Amygdala (tissue), 56 donors: ENCODE measurements at regions not wholly inside any gene's neighbourhood (a gene's known extent, or its start where the extent isn't known, plus 50 kb on each side); places are given as distances from the start of the nearest gene placed in this dataset.
"Not testable (repeated sequence)": the region's sequence is repeated elsewhere in the genome, so short reads cannot be mapped to it uniquely, and the experiment has no call there.

Experiments used
- DNase-seq, 56 donors: peaks; one replicate each; lab custom pipeline; 2025; lab: John Stamatoyannopoulos, UW

- no peak for DNase-seq
These were observed 197.1 kb upstream of the HCN1 start for GRCh38 chr5:45893309-45893708.

- DNase-seq, result not testable (repeated sequence)
These were observed 194.4 kb upstream of the HCN1 start for GRCh38 chr5:45890441-45891080.

- DNase-seq, result no peak
These were observed 166.6 kb upstream of the HCN1 start for GRCh38 chr5:45862763-45863162.

GRCh38 chr5:45847877-45848276 lies 151.7 kb upstream of the HCN1 start:
- no peak for DNase-seq

GRCh38 chr5:45826055-45826454 lies 129.9 kb upstream of the HCN1 start:
- no peak for DNase-seq

- no peak for DNase-seq
These were observed 104.2 kb upstream of the HCN1 start for GRCh38 chr5:45800331-45800730.

GRCh38 chr5:45799388-45799787 lies 103.2 kb upstream of the HCN1 start:
- DNase-seq, result no peak

- DNase-seq, result no peak
These were observed 100.9 kb upstream of the HCN1 start for GRCh38 chr5:45796959-45797553.

GRCh38 chr5:45795458-45795857 lies 99.3 kb upstream of the HCN1 start:
- no peak for DNase-seq

- DNase-seq, result no peak
These were observed 97.7 kb upstream of the HCN1 start for GRCh38 chr5:45793638-45794532.

- DNase-seq, result peak in 1 of 56 donors; percentile 12
These were observed 83.9 kb upstream of the HCN1 start for GRCh38 chr5:45779874-45780671.

- DNase-seq, result no peak
These were observed 78.3 kb upstream of the HCN1 start for GRCh38 chr5:45774528-45774927.

- DNase-seq, result no peak
These were observed 76.2 kb upstream of the HCN1 start for GRCh38 chr5:45772402-45772801.

- DNase-seq, result peak in 3 of 56 donors; percentile 0 to 11 (median 1)
These were observed 69.4 kb upstream of the HCN1 start for GRCh38 chr5:45765561-45765960.

- DNase-seq, result no peak
These were observed 54.4 kb upstream of the HCN1 start for GRCh38 chr5:45750574-45750973.

GRCh38 chr5:45748511-45748910 lies 52.3 kb upstream of the HCN1 start:
- not testable (repeated sequence) for DNase-seq
